ENCODE measurements at regions not wholly inside any gene's neighbourhood (a gene's known extent, or its start where the extent isn't known, plus 50 kb on each side); places are given as distances from the start of the nearest gene placed in this dataset.

GRCh38 chr12:127494961-127495915 is 771.7 kb upstream of the TMEM132C start:
- no peaks in the 10 kb centered on the region for H3K36me3 ChIP-seq
- Mint-ChIP-seq H3K9me3 (no peaks in the 10 kb centered on the region), H3K4me3 (no peak overlapping the region), H3K4me1 (no peaks in the 10 kb centered on the region), H3K36me3 (no peaks in the 10 kb centered on the region), H3K27ac (no peak overlapping the region), H3K27me3 (ENCODE audit: insufficient read depth, low read depth) (peaks cover 2% of the 10 kb centered on the region)
- no peak overlapping the region for H3K27ac ChIP-seq
- H3K4me3 ChIP-seq: no peak overlapping the region
- no peak overlapping the region for H3K9ac ChIP-seq
- no peak overlapping the region for H2AFZ ChIP-seq (replicated peaks)
- no peaks in the 10 kb centered on the region for H3K79me2 ChIP-seq (ENCODE audit: low read depth)
- H3K4me1 ChIP-seq: no peaks in the 10 kb centered on the region
- no peak for DNase-seq (ENCODE audit: low spot score)
- no peak for TF ChIP-seq EZH2 (IDR thresholded peaks at IDR 0.05)
- no peak for TF ChIP-seq EZH2phosphoT487 (IDR thresholded peaks at IDR 0.05)
- TF ChIP-seq, protein P1, sequence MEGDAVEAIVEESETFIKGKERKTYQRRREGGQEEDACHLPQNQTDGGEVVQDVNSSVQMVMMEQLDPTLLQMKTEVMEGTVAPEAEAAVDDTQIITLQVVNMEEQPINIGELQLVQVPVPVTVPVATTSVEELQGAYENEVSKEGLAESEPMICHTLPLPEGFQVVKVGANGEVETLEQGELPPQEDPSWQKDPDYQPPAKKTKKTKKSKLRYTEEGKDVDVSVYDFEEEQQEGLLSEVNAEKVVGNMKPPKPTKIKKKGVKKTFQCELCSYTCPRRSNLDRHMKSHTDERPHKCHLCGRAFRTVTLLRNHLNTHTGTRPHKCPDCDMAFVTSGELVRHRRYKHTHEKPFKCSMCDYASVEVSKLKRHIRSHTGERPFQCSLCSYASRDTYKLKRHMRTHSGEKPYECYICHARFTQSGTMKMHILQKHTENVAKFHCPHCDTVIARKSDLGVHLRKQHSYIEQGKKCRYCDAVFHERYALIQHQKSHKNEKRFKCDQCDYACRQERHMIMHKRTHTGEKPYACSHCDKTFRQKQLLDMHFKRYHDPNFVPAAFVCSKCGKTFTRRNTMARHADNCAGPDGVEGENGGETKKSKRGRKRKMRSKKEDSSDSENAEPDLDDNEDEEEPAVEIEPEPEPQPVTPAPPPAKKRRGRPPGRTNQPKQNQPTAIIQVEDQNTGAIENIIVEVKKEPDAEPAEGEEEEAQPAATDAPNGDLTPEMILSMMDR (IDR thresholded peaks at IDR 0.05): no peak
- H3F3A ChIP-seq (ENCODE audit: low read depth): no peaks in the 10 kb centered on the region
- no peak overlapping the region for H3K4me2 ChIP-seq
- no peaks in the 10 kb centered on the region for H3K9me3 ChIP-seq (ENCODE audit: low read depth)
- H4K20me1 ChIP-seq (ENCODE audit: low read depth): no peaks in the 10 kb centered on the region
- H3K27me3 ChIP-seq: no peaks in the 10 kb centered on the region

GRCh38 chr12:127496255-127496654 is 770.7 kb upstream of the TMEM132C start:
- no peaks in the 10 kb centered on the region for H3K79me2 ChIP-seq (ENCODE audit: low read depth)
- H3K9me3 Mint-ChIP-seq: no peaks in the 10 kb centered on the region
- TF ChIP-seq, protein P1 (IDR thresholded peaks at IDR 0.05): peak; percentile 56
- no peak for TF ChIP-seq EZH2phosphoT487 (IDR thresholded peaks at IDR 0.05)
- peak; percentile 40 for DNase-seq (ENCODE audit: low spot score)
- H3K4me1 ChIP-seq: no peaks in the 10 kb centered on the region
- no peaks in the 10 kb centered on the region for H3F3A ChIP-seq (ENCODE audit: low read depth)
- no peaks in the 10 kb centered on the region for H3K27me3 ChIP-seq
- H2AFZ ChIP-seq (replicated peaks): no peak overlapping the region
- no peaks in the 10 kb centered on the region for H3K36me3 Mint-ChIP-seq
- no peaks in the 10 kb centered on the region for H4K20me1 ChIP-seq (ENCODE audit: low read depth)
- no peak overlapping the region for H3K27ac Mint-ChIP-seq
- no peak overlapping the region for H3K4me2 ChIP-seq
- H3K4me3 Mint-ChIP-seq: no peak overlapping the region
- H3K27me3 Mint-ChIP-seq (ENCODE audit: insufficient read depth, low read depth): peaks cover 2% of the 10 kb centered on the region
- no peaks in the 10 kb centered on the region for H3K9me3 ChIP-seq (ENCODE audit: low read depth)
- no peak overlapping the region for H3K9ac ChIP-seq
- H3K4me1 Mint-ChIP-seq: no peaks in the 10 kb centered on the region
- no peak overlapping the region for H3K27ac ChIP-seq
- H3K4me3 ChIP-seq: no peak overlapping the region
- no peaks in the 10 kb centered on the region for H3K36me3 ChIP-seq

- H3K4me3 Mint-ChIP-seq: no peak overlapping the region
- no peak overlapping the region for H3K27ac Mint-ChIP-seq
- no peaks in the 10 kb centered on the region for H3K36me3 ChIP-seq
- H3K9ac ChIP-seq: no peak overlapping the region
- DNase-seq (ENCODE audit: low spot score): no peak
- peaks cover 5% of the 10 kb centered on the region for H3K27me3 Mint-ChIP-seq (ENCODE audit: insufficient read depth, low read depth)
- no peaks in the 10 kb centered on the region for H4K20me1 ChIP-seq (ENCODE audit: low read depth)
- H3K4me1 ChIP-seq: no peaks in the 10 kb centered on the region
- no peaks in the 10 kb centered on the region for H3K27me3 ChIP-seq
- H3K36me3 Mint-ChIP-seq: no peaks in the 10 kb centered on the region
- no peaks in the 10 kb centered on the region for H3K9me3 Mint-ChIP-seq
- no peaks in the 10 kb centered on the region for H3K4me1 Mint-ChIP-seq
- no peak overlapping the region for H3K4me2 ChIP-seq
- no peak overlapping the region for H3K27ac ChIP-seq
- H3K79me2 ChIP-seq (ENCODE audit: low read depth): no peaks in the 10 kb centered on the region
- no peak overlapping the region for H2AFZ ChIP-seq (replicated peaks)
- H3K4me3 ChIP-seq: no peak overlapping the region
- no peaks in the 10 kb centered on the region for H3K9me3 ChIP-seq (ENCODE audit: low read depth)
- no peaks in the 10 kb centered on the region for H3F3A ChIP-seq (ENCODE audit: low read depth)
- TF ChIP-seq EZH2phosphoT487 (IDR thresholded peaks at IDR 0.05) (no peak), EZH2 (IDR thresholded peaks at IDR 0.05) (no peak)
- TF ChIP-seq, protein P1 (IDR thresholded peaks at IDR 0.05): no peak
Observed at GRCh38 chr12:127500512-127501035, 766.4 kb upstream of the TMEM132C start.
